ENCODE measurements at regions not wholly inside any gene's neighbourhood (a gene's known extent, or its start where the extent isn't known, plus 50 kb on each side); places are given as distances from the start of the nearest gene placed in this dataset.

GRCh38 chr16:63080746-63081145 is 1044.5 kb upstream of the CDH8 start:
- no peaks in the 10 kb centered on the region for H3K27me3 ChIP-seq (ENCODE audit: insufficient read depth, low read length)
- H3K56ac ChIP-seq (ENCODE audit: insufficient read length, low read depth, low read length), result no peak overlapping the region
- H4K8ac ChIP-seq (replicated peaks; ENCODE audit: insufficient read length, low read depth, low read length), result no peak overlapping the region
- WGBS (ENCODE audit: extremely low coverage, insufficient read length, low lambda C conversion rate), result no CpG with 5 or more reads among the region's 1 CpG
- no peak overlapping the region for H3K4me2 ChIP-seq (ENCODE audit: insufficient read depth, insufficient read length, low read length)
- no peak overlapping the region for H2AFZ ChIP-seq (ENCODE audit: low read length)
- H4K91ac ChIP-seq (ENCODE audit: insufficient read length, low read depth, low read length), result no peak overlapping the region
- H3K9me3 ChIP-seq (ENCODE audit: control insufficient read depth, low read depth, low read length), result no peaks in the 10 kb centered on the region
- H3K4me3 Mint-ChIP-seq, result no peak overlapping the region
- no peak for TF ChIP-seq CTCF (conservative IDR thresholded peaks at IDR 0.05)
- H4K20me1 ChIP-seq (ENCODE audit: control insufficient read depth, insufficient read depth, insufficient read length), result no peaks in the 10 kb centered on the region
- H3K18ac ChIP-seq (ENCODE audit: insufficient read length, low read depth, low read length), result no peak overlapping the region
- H4K5ac ChIP-seq (ENCODE audit: insufficient read length, low read depth, low read length), result no peak overlapping the region
- DNase-seq, result no peak
- H3T11ph ChIP-seq (ENCODE audit: low read length), result no peak overlapping the region
- no peak overlapping the region for H2BK20ac ChIP-seq (ENCODE audit: low read depth, low read length, poor library complexity, severe bottlenecking)
- no peaks in the 10 kb centered on the region for H3K9me3 Mint-ChIP-seq
- H3K27ac Mint-ChIP-seq, result no peak overlapping the region
- no peak overlapping the region for H2BK120ac ChIP-seq (ENCODE audit: low read depth, low read length, poor library complexity, severe bottlenecking)
- H3K79me2 ChIP-seq (ENCODE audit: insufficient read depth, low read length), result no peaks in the 10 kb centered on the region
- H2BK5ac ChIP-seq (ENCODE audit: insufficient read length, low read length), result no peak overlapping the region
- no peak overlapping the region for H3K27ac ChIP-seq (ENCODE audit: insufficient read length, low read depth, low read length)
- H3K9ac ChIP-seq (ENCODE audit: extremely low read depth, insufficient read length, low read length), result no peak overlapping the region
- no peaks in the 10 kb centered on the region for H3K4me1 ChIP-seq (ENCODE audit: insufficient read depth, low read length)
- peaks cover 0 to 1% (median 0%) of the 10 kb centered on the region in 3 experiments; a peak in 1 of 7 replicates for H3K36me3 Mint-ChIP-seq (ENCODE audit: insufficient read depth in 1 of 3, low read depth in 3 of 3)
- H2AK5ac ChIP-seq (ENCODE audit: insufficient read length, low read length), result no peak overlapping the region
- H3K23ac ChIP-seq (ENCODE audit: insufficient read length, low read depth, low read length), result no peak overlapping the region
- no peak overlapping the region for H3K14ac ChIP-seq (ENCODE audit: insufficient read depth, low read length)
- no peak overlapping the region for H3K4ac ChIP-seq (ENCODE audit: low read depth, low read length)
- H3K27me3 Mint-ChIP-seq (ENCODE audit: low read depth), result no peaks in the 10 kb centered on the region
- H3K23me2 ChIP-seq (ENCODE audit: insufficient read length, low read depth, low read length, poor library complexity, severe bottlenecking), result no peaks in the 10 kb centered on the region
- H3K4me1 Mint-ChIP-seq, result no peaks in the 10 kb centered on the region
- no peak overlapping the region for H2BK15ac ChIP-seq (ENCODE audit: low read depth, low read length)
- no peak overlapping the region for H2BK12ac ChIP-seq (ENCODE audit: insufficient read length, low read depth, low read length)
- H3K79me1 ChIP-seq (ENCODE audit: insufficient read depth, low read depth, low read length, poor library complexity, severe bottlenecking), result no peaks in the 10 kb centered on the region

Measured in H9 (cell line).